Fibroblast of pulmonary artery (primary cell): ENCODE measurements at regions not wholly inside any gene's neighbourhood (a gene's known extent, or its start where the extent isn't known, plus 50 kb on each side); places are given as distances from the start of the nearest gene placed in this dataset.

Experiments
- DNase-seq: peaks from one replicate; pipeline ENCODE4 v3.0.0-alpha.2; 2010; ENCODE audit warnings: low read depth
- H3K4me3 ChIP-seq: replicated peaks from 2 replicates; pipeline ENCODE4 v1.5.1; 2011; ENCODE audit warnings: low read depth, mild to moderate bottlenecking, control low read depth, low read length, moderate library complexity
- TF ChIP-seq, protein P1 (sequence below): IDR thresholded peaks from 2 replicates; pipeline ENCODE4 v1.5.1; 2011; ENCODE audit warnings: mild to moderate bottlenecking, control low read depth, low read length, inconsistent platforms; ENCODE audit errors: missing control alignments

DNA sequence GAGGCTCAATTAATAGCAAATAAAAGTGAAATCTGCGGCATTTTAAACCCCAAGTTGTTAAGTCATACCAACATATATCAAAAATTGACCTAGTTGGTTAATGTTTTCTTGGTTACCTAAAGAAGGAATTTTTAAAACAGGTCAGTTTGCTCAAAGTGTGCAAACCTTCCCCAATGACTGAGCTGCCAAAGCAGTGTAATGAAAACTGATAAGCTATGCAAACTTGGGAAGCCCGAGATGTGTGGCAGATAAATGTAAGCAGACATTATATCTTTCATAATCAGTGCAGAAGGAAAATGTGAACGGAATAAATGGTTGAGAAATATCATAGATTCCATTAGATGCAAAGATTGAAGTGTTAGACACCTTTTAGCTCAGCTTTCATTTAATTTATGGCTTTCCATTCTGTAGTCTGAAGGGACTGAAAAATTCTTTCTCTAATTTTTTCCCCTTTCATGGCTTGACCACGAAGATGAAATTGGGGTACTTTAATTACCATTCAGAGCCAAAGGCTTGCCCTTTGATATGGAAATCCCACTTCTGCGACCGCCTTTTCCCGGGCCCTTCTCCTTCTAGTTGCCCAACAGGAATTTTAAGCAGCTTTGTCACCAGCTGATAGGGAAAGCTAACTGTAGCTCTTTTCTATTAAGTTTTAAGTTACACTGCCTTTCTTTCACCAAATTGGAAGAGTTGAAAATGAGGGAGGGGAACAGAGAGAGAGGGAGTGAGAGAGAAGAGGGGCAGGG, 306.6 kb upstream of the SOX5 start:
- TF ChIP-seq, protein P1, sequence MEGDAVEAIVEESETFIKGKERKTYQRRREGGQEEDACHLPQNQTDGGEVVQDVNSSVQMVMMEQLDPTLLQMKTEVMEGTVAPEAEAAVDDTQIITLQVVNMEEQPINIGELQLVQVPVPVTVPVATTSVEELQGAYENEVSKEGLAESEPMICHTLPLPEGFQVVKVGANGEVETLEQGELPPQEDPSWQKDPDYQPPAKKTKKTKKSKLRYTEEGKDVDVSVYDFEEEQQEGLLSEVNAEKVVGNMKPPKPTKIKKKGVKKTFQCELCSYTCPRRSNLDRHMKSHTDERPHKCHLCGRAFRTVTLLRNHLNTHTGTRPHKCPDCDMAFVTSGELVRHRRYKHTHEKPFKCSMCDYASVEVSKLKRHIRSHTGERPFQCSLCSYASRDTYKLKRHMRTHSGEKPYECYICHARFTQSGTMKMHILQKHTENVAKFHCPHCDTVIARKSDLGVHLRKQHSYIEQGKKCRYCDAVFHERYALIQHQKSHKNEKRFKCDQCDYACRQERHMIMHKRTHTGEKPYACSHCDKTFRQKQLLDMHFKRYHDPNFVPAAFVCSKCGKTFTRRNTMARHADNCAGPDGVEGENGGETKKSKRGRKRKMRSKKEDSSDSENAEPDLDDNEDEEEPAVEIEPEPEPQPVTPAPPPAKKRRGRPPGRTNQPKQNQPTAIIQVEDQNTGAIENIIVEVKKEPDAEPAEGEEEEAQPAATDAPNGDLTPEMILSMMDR, result no peak
- H3K4me3 ChIP-seq, result no peak overlapping the region
- DNase-seq, result no peak

DNA sequence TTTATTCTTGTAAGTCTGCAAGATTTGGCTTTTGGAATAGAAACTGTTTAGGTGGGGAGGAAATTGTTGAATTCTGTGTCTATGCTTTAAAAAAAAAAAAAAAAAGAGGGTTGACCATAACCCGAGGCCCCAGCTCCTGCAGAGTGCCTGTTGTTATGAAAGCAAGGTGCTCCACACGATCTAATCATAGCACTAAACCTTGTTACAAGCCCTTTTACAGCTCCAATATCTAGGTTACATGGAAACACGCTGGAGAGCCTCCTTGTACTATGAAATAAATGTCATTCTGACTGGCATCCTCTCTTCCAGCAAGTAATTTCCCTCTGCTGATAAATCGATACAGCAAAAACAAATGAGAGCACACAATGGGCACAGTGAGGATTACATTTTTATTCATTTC, 303.1 kb upstream of the SOX5 start:
- TF ChIP-seq, protein P1, result no peak
- H3K4me3 ChIP-seq, result no peak overlapping the region
- no peak for DNase-seq

DNA sequence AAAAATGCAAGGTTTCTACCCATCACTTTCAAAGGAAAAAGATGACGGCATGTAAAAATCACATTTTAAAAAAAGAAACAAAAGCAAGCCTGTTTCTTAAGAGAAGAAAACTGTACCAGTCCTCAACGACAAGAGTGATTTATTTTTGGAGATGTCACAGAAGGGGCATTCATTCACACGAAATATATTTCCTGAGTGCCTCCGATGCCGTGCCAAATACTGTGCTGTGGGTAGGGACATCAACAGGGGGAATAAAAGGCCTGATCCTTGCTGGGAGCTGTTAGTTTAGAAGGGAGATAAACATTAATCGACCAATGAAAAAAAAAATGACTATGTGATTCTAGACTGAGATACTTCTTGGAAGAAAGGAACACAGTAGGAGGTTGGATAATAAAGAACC, 297.5 kb upstream of the SOX5 start:
- H3K4me3 ChIP-seq, result no peak overlapping the region
- no peak for DNase-seq
- TF ChIP-seq, protein P1, result no peak

DNA sequence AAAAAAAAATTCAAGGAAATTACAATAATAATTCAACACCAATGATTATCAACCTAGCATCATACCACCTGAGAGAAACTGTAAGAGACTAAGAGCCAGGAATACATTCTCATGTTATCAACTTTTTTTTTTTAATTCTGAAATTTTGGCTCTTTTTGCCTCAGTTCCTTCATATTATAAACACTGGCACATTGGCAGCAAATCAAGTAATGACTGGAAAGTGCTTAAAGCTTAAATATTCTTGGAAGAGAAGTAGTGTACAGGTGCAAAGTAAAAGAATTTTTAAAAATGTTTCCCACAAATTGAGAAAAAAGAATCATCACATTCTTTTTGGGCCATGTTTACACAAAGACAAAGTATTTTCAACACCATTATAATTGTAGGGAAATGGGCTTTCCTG, 296.9 kb upstream of the SOX5 start:
- no peak overlapping the region for H3K4me3 ChIP-seq
- DNase-seq, result no peak
- TF ChIP-seq, protein P1, result no peak

DNA sequence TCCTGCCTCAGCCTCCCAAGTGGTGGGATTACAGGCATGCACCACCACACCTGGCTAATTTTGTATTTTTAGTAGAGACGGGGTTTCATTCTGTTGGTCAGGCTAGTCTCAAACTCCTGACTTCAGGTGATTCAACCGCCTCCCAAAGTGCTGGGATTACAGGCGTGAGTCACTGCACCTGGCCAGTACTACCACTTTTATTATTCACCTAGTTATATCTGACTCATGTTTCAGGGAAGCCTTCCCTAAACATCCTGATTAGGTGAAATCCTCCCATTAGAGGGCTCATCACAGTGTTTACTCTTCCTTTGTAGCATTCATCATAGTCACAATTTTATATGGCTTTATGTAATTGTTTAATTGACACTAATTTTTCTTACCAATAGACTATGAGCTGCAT, 295.3 kb upstream of the SOX5 start:
- TF ChIP-seq, protein P1, result no peak
- DNase-seq, result no peak
- H3K4me3 ChIP-seq, result no peak overlapping the region

DNA sequence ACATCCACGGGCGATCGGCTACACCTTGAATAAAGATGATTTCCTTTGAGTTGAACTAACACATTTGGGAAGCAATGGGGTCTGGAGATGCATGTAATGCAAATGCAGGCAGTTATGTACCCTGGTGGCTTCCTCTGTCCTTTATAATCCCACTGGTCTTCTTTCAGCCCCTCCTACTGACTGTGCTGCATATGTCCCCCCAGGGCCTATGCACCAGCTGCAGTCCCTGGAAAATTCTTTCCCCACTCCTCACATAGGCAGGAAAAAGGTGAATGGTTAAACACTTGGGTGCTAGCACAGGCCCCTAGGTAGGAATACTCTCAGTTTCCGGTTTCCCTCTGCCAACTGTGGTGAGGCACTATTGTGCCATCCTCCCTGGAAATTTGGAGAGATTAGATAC, 294.8 kb upstream of the SOX5 start:
- no peak for DNase-seq
- TF ChIP-seq, protein P1, result no peak
- no peak overlapping the region for H3K4me3 ChIP-seq

DNA sequence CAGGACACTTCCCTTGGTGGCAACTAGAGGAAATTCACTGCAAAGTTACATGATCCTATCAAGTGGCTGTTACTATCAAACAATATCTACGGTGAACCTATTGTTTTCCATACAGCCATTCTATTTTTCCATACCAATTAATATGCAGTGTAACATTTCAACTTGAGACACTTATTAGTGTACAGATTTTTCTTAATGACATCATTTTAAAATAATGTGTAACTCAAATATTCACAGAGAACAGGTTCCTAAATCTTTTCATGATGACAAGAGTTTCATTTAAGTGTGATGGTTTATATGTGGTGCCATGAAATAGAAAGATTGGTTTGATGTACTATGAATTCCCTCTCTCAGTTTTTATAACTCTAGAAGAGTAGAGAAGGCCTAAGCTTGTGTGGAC, 291.2 kb upstream of the SOX5 start:
- TF ChIP-seq, protein P1, result no peak
- no peak for DNase-seq
- H3K4me3 ChIP-seq, result no peak overlapping the region
